DMS153 treated with DMSO at 0.1 percent for 48 hours (cell line): ENCODE measurements at regions not wholly inside any gene's neighbourhood (a gene's known extent, or its start where the extent isn't known, plus 50 kb on each side); places are given as distances from the start of the nearest gene placed in this dataset.

Source experiments
- DNase-seq: peaks from one replicate; lab custom pipeline; 2025; ENCODE audit not compliant: unreplicated experiment; lab: John Stamatoyannopoulos, UW

- DNase-seq, result no peak
These were observed 253.9 kb downstream of the OSR1 start for GRCh38 chr2:19104503-19104902.

DNA sequence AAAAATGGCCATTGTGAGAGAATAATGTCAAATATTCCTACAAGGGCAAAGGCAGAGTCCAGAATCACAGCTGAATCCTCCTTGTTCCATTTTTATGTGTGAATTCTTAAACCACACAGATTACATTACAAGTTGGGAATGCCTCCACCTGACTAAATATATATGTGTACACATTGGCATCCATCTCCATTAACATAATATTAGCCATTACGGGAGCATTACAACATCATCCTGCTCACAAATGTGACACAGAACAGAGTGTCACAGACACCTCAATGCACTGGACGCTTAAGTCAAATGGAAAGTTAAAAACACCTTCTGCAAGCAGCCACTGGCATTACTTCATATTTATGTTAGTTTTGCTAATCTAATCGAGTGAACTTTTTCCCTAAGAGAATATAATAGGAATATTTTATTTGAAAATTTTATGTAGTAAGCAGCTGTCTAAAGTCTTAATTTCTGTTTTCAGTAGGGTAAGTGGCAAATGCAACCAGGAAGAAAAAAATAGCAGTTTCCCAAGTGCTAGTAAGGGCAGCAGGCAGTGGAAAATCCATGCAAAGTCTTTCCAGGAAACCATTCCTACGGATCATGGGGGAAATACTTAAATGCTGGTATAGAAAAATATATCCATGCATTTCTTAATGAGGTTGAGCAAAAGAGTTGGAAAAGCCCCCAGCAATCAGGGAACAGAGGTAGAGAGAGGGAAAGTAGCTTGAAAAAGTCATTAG, 255.6 kb downstream of the OSR1 start:
- no peak for DNase-seq

DNA sequence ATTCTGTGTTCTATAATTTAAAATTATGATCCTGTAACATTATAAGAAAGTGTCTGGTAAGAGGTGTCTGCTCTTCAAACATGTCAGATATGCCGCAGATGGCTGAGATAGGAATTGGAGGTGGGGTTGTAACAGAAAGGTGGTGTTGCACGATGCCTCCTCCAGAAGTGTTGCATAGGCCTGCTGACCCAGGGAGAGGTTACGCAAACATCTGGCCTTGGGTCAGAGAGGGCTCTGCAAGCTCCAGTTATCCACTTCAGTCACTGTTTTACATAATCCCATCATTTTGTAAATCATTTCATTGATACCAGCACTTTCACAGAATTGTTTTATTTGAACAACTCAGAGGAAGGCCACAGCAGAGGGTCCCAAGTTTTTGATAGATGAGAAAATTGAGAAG, 256.5 kb downstream of the OSR1 start:
- DNase-seq, result no peak

DNA sequence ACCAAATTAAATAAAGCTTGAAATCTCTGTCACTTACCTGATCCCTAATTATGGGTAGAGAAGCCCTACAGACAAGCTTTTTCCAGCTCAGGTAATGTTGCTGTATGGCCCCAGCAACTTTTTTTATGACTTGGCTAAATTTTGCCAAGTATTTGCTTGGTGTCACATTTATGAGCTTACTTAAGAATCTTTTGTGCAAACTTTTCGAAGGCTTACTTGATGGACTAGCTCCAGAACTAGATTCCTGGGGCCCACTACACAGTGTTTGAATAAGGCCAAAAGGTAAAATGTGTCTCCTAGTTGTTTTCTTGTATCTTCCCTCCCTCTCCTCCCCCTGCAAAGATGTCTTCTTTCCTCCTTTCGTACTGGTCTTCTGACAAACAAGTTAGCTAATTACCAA, 257.9 kb downstream of the OSR1 start:
- no peak for DNase-seq

DNA sequence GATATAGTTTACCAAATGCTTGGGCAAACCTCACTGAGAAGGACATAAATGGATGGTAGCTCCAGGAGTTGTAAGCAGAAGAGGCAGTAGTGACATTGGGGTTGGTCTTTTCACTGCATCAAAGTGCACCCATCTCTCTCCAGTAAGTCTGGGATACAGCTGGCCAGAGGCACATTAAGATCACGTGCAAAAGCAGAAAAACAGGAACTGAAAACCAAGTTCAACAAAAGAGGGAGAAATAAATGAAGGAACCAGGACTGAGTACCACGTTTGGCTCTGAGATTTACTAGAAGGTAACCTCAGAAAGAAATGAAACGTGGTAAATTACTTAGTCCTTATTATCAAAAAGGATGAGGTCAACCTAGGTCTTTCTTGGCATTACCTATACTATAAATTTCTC, 259.2 kb downstream of the OSR1 start:
- no peak for DNase-seq

DNA sequence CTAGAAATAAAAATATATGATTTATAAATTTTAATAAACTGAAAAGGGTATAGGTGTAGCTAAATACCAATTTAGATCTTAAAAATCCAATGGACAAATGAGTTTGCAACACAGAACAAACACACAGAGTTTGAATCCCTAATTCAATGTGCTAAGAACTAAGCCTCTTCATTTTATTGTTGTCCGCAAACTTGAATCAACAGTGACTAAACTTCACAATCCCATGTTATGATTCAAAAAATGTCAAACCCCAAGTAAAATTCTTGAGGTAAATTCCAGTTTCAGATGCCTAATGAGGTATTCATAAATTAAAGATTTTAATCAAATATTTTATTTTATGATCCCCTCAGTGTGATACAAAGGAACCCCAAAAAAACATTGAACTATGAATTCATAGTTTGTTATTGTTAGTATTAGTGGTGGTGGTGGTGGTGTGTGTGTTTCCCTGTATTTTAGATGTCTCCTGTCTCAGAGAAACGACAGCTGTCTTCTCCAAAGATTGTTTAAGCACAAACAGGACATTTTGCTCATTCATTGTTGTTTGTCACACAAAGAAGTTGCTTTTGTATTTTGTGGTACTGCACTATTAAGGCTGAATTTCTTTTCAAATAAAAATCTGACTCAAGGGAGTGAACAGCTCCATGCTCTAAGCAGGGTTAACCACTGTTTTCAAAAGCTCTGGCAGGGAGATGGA, 259.8 kb downstream of the OSR1 start:
- DNase-seq, result no peak

GRCh38 chr2:19089476-19089875, 268.9 kb downstream of the OSR1 start:
- peak; percentile 24 for DNase-seq

- no peak for DNase-seq
These were observed 272.2 kb downstream of the OSR1 start for GRCh38 chr2:19086231-19086651.

GRCh38 chr2:19078709-19079108, 279.7 kb downstream of the OSR1 start:
- DNase-seq, result no peak

- no peak for DNase-seq
These were observed 284.9 kb downstream of the OSR1 start for GRCh38 chr2:19073522-19073921.

DNA sequence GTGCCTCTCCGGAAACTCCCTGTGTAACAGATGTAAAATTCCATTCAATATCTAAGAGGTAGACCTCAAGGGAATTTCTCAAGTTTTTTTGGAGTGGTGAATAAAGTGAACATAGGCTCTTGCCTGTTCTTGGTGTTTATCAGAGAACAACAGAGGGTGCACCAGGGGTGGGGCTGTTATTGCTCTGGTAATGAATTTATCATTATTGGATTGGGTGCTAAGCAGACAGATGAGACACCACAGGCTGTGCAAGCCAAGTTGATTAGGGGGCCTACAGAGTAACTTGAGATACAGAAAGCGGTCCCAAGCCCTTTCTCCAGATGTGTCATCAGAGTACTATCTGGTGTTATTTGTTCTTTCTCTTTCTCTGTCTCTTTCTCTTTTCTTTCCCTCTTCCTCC, 286.3 kb downstream of the OSR1 start:
- no peak for DNase-seq

DNA sequence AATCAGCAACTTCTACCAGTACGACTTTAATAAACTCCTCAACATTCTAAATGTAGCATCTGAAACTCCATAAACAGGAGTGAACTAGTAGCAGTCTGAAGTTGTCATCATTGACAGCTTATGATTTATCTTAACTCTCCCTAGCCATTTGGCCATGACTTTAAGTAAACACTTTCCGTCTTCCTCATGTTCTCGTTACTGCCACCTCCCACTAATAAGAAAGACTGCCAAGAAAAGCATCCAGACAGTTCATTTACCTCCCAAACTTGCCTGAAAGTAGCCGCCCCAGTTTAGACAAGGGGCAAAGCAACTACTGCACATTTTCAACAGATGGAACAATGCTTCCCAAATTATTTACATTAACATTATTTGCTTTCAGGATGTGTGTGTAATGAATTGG, 287.5 kb downstream of the OSR1 start:
- no peak for DNase-seq

GRCh38 chr2:19068206-19068605, 290.2 kb downstream of the OSR1 start:
- DNase-seq, result no peak

DNA sequence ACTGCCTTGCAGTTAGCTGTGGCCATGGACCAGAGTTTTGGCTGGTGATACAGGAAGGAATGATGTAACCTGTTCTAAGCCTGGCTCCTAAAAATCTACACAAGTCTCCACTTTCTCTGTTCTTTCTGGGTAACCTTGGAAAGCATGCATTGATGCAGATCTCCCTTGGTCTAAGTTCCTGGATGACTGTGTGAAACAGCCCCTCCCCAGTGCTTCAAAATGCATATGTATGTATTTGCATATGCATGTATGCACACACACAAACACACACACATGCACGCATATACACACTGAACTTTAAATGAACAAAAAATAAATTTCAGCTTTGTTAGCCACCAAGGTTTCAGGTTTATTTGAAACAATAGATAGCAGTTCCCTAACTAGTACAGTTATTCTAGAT, 296.1 kb downstream of the OSR1 start:
- DNase-seq, result no peak

- no peak for DNase-seq
These were observed 299.3 kb downstream of the OSR1 start for GRCh38 chr2:19059076-19059475.

DNA sequence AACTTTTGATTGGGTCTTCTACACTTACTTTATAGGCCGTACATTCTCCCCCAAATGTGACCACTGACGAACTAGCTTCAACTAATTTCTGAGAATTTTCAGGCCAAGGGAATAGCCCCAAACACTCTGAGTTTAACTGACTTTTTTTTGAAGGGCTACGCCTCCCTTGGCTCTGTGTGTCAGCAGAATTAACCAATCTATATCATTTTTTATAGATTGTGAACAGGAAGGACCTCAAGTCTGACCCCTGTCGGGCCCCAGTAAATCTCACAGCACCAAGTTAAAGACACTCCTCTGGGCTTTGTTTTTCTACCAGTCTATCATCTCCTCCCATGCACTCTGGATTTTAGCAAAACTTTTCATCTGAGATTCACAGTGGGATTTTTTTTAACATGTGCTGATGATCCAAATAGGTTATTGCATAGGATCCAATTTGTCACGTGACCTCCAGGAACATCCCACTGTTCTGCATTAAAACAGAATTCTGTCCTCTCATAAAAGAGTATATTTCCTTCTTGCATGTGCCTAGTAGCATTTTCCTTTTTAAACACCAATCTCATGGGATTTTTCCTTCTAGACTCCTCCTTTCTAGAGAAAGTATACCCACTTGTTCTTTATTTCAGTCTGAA, 307.1 kb downstream of the OSR1 start:
- DNase-seq, result no peak

GRCh38 chr2:19050354-19050753, 308.1 kb downstream of the OSR1 start:
- DNase-seq, result no peak

DNA sequence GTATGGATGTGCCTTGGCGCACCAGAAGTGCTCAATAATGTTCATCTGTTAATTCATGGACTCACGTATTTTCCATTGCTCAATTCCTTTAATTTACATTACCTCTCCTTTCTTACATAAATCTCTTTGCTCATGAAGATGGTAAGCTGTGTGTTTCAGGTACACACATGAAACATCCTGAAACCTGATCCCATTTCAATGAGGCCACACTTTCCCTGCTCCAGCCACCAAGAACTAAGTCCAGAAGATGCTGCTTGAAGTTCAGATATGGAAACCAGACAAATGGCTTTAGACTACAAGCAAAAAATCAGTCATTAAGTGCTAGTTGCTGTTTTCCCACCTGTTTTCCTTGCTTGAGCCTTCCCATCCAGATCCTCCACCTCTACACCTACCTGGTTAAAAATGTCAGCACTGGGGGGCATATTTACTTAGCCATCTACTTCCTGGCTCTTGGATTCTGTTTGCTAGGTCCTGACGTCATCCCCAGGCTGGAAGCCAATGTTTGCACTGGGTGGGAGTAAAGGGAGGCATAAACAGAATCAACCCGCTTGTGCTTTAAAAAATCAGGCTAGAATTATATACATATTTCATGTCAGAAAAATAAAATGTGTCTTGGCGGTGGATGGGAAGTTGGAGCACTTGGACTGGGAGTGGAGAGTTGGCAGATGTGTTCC, 309.7 kb downstream of the OSR1 start:
- DNase-seq, result peak; percentile 90

GRCh38 chr2:19046986-19047780, 311.2 kb downstream of the OSR1 start:
- no peak for DNase-seq

DNA sequence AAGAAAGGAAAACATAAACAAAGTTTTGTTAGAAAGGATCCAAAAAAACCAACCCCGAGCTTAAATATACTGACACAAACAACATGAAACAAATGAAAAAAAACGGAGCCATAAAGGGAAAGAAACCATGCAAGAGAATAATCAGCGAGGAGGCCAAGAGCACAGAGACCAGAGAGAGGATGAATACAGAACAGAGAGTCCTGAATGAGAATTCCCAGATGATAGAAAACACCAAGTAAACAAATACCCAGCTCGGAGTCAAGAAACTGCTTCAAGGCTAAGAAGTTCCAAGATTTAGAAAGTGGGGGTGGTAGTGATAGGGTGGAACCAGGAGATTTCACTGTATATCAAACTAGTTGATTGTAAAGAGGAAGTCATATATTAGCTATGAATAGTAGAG, 313.3 kb downstream of the OSR1 start:
- no peak for DNase-seq

DNA sequence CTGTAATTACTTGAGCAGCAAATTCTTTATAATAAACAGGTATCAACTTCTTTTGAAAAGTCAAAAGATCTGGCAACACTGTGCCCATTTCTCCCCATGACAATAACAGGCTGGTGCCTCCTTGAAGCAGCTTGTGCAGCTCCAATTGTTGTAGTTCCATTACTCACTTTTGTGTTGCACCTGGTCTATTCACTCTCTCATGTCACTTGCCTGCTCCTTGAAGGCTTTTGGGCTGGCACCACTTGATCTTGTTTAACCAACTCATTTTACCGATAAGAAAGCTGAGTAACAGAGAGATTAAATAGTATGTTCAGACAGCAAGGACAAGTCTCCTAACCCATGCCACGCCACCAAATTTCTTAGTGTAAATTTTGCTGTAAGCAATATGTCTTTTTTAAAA, 314.5 kb downstream of the OSR1 start:
- no peak for DNase-seq
